Large intestine (tissue), 3 donors: ENCODE measurements at regions not wholly inside any gene's neighbourhood (a gene's known extent, or its start where the extent isn't known, plus 50 kb on each side); places are given as distances from the start of the nearest gene placed in this dataset.
"Not testable (repeated sequence)": the region's sequence is repeated elsewhere in the genome, so short reads cannot be mapped to it uniquely, and the experiment has no call there.

Experiments used
- DNase-seq, 2 donors: peaks; one replicate each; pipeline versions ENCODE4 v3.0.0 to v3.0.0-alpha.2; 2013
- H3K27ac ChIP-seq: one replicate; pipeline ENCODE4 v1.5.1; 2013; ENCODE audit warnings: low read length
- H3K27me3 ChIP-seq: 2 replicates; pipeline ENCODE4 v1.6.1; 2013; ENCODE audit warnings: low read length; ENCODE audit not compliant: control insufficient read depth, insufficient read depth
- H3K36me3 ChIP-seq: 2 replicates; pipeline ENCODE4 v1.6.1; 2013; ENCODE audit warnings: low read length; ENCODE audit not compliant: control insufficient read depth, insufficient read depth
- H3K4me1 ChIP-seq: one replicate; pipeline ENCODE4 v1.6.1; 2013; ENCODE audit warnings: low read length; ENCODE audit not compliant: control insufficient read depth, insufficient read depth
- H3K4me3 ChIP-seq: one replicate; pipeline ENCODE4 v1.5.1; 2013; ENCODE audit warnings: low read length
- H3K9me3 ChIP-seq: one replicate; pipeline ENCODE4 v1.6.1; 2013; ENCODE audit warnings: mild to moderate bottlenecking, low read depth, low read length, moderate library complexity; ENCODE audit not compliant: control insufficient read depth
- WGBS: methylation state at CpG from one replicate; pipeline ENCODE4 v1.1.5; 2013; ENCODE audit warnings: low lambda C conversion rate; ENCODE audit not compliant: insufficient coverage; 5-methylcytosine and 5-hydroxymethylcytosine counted together

DNA sequence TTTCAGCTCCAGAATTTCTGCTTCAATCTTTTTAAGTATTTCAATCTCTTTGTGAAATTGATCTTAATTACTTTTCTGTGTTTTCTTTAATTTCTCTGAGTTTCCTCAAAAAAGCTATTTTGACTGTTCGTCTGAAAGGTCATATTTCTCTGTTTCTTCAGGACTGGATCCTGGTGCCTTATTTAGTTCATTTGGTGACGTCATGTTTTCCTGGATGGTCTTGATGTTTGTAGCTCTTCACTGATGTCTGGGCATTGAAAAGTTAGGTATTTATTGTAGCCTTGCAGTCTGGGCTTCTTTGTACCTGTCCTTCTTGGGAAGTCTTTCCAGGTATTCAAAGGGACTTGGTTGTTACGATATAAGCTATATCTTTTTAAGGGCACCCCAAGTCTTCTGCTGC lies 998.7 kb downstream of the NCAM2 start:
- 88% methylated on average over 1 of the region's 3 CpGs for WGBS
- Histone ChIP-seq H3K27ac (no peak overlapping the region), H3K9me3 (peaks cover 9% of the 10 kb centered on the region), H3K4me3 (no peak overlapping the region), H3K36me3 (no peaks in the 10 kb centered on the region), H3K27me3 (no peaks in the 10 kb centered on the region), H3K4me1 (no peaks in the 10 kb centered on the region)
- no peak for DNase-seq

DNA sequence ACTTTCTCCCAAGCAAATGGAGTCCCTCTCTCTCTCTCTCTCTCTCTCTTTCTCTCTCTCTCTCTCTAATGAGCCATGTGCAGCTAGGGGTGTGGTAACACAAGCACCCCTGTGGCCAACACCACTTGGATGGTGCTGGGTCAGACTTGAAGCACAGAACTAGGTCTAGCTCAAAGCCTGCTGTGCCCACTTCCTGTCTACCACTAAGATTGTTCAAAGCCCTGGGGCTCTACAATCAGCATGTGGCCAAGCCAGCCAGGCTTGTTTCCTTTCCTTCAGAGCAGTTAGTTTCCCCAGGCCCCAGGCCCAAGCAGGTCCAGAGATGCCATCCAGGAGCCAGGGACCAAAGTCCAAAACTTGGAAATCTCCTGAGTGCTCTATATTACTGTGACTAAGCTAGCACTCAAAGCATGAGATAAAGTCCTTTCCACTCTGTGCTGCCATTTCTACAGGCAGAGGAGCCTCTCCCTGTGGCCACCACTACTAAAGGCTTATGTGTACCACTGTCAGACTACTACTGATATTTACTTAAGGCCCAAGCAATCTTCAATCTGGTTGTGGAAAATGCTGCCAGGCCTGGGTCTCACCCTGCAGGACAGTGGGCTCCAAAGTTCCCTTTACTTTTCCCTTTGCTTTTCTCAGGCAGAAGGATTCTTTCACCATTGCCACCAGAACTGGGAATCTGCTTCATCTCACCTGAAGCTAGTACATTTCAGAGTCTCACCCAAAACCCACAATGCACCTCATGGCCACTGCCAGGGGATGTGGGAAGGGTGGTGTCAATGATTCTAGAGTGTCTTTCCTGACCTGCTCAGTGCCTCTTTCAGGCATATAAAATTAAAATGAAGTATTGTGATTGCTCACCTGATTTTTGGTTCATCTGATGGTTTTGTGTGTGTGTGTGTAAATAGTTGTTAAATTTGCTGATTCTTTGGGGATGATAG lies 999.5 kb downstream of the NCAM2 start:
- Histone ChIP-seq H3K27ac (no peak overlapping the region), H3K4me3 (no peak overlapping the region), H3K27me3 (no peaks in the 10 kb centered on the region), H3K36me3 (no peaks in the 10 kb centered on the region), H3K9me3 (peaks cover 9% of the 10 kb centered on the region), H3K4me1 (no peaks in the 10 kb centered on the region)
- DNase-seq: no peak

DNA sequence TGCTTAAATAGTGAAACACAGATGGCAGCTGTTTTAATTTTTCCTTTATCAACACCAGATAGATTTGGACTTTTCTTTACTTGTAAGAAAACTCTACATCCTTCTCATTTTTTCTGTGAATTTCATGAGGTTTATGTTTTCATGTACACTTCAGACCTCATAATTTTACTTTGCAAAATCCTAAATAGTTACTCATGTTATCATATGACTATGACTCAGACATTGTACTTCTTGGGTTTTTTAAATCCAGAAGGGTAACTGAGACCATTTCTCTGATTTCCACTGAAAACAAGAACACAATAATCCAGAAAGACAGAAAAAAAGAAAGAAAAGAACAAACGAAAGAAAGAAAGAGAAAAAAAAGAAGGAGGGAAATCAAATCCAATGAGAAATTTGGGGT lies 1021.6 kb downstream of the NCAM2 start:
- DNase-seq: no peak
- no peak overlapping the region for H3K27ac ChIP-seq
- no peaks in the 10 kb centered on the region for H3K36me3 ChIP-seq
- no peaks in the 10 kb centered on the region for H3K9me3 ChIP-seq
- no peaks in the 10 kb centered on the region for H3K4me1 ChIP-seq
- no peaks in the 10 kb centered on the region for H3K27me3 ChIP-seq
- H3K4me3 ChIP-seq: no peak overlapping the region
- WGBS: 85% methylated on average over 1 of the region's 1 CpG

DNA sequence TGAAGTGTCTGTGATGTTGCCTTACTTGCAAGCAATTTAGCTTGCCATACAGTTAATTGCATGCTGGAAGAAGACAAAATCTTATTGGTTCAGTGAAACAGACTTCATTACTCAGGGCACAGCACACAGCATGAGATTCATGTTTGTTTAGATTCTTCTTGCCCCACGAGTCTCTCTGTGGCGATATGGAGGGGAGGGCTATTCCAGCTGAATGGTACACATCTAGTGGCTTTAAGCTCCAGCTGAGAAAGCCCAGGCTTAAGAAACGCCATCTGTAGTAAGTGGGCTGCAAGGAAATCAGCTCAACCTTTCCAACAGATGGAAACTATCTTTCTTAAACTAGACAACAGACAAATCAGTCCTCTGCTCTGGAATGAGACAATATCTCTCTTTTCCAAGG lies 1022.0 kb downstream of the NCAM2 start:
- WGBS: no CpG with 5 or more reads among the region's 3 CpGs
- no peak overlapping the region for H3K27ac ChIP-seq
- H3K27me3 ChIP-seq: no peaks in the 10 kb centered on the region
- H3K36me3 ChIP-seq: no peaks in the 10 kb centered on the region
- no peak for DNase-seq
- H3K4me3 ChIP-seq: no peak overlapping the region
- no peaks in the 10 kb centered on the region for H3K9me3 ChIP-seq
- H3K4me1 ChIP-seq: no peaks in the 10 kb centered on the region

DNA sequence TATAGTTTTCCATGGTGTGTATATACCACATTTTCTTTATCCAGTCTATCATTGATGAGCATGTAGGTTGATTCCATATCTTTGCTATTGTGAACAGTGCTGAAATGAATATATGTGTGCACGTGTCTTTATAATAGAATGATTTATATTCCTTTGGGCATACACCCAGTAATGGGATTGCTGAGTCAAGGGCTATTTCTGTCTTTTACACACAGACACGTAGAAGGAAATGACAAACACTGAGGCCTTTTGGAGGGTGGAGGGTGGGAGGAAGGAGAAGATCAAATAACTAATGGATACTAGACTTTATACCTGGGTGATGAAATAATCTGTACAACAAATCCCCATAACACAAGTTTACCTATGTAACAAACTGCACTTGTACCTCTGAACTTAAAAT lies 1025.7 kb downstream of the NCAM2 start:
- no CpG with 5 or more reads among the region's 2 CpGs for WGBS
- DNase-seq, H3K27me3 ChIP-seq, H3K27ac ChIP-seq, H3K36me3 ChIP-seq, H3K9me3 ChIP-seq, H3K4me3 ChIP-seq, H3K4me1 ChIP-seq: not testable (repeated sequence)

DNA sequence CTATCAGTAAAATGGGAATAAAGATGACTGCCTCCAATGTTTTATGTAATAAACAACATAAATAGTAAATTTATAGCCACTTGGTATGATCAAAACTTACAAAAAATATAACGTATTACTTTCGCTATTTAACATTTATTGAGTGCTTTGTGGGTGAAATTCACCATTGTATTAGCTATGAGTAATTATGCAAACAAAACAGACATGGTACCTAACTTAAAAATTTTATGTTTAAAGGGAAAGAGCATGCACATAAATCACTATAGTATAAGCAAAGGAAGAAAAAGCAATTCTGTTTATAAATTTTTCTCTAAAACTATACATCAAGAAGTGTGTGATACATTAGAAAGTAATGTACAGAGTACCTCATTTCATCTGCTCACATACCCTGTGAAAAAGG lies 1046.2 kb downstream of the NCAM2 start:
- H3K36me3 ChIP-seq: no peaks in the 10 kb centered on the region
- WGBS: no CpG with 5 or more reads among the region's 2 CpGs
- no peaks in the 10 kb centered on the region for H3K4me1 ChIP-seq
- no peak overlapping the region for H3K27ac ChIP-seq
- no peaks in the 10 kb centered on the region for H3K27me3 ChIP-seq
- H3K9me3 ChIP-seq: no peaks in the 10 kb centered on the region
- H3K4me3 ChIP-seq: no peak overlapping the region
- no peak for DNase-seq

DNA sequence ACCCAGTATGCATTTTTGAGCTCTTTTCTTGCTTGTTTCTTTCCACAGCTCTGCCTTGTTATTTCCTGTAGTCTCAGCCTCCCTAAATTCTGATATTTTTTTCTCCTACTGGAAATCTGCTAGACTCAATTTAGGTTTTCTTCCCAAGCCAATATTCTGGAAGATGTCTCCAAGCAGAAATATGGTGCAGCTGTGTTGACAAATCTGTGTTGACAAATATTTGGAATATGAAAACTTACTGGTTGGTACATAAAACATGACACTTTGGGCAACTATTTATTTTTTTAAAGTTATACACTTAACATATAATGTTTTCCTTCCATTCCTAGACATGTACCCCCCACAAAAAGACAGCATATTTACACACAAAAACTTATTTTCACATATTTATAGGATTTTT lies 1048.4 kb downstream of the NCAM2 start:
- Histone ChIP-seq H3K27me3 (no peaks in the 10 kb centered on the region), H3K4me1 (no peaks in the 10 kb centered on the region)
- no peak for DNase-seq

DNA sequence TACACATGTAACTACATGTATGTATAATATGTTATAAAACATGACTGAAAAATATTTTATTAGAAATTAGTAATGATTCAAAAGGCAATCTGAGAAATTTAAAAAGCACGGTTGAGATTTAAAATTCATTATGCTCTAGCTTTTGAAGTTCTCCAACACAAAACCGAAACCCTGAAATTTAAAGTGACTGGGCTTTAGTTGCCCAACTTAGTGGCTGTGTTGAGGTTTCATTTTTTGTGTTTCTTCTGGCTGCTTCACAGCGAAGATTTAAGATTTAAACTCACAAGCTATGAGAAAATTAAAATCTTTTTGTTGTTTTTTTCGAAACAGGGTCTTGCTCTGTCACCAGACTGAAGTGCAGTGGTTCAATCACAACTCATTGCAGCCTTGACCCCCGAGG lies 1058.7 kb downstream of the NCAM2 start:
- no peaks in the 10 kb centered on the region for H3K4me1 ChIP-seq
- no peaks in the 10 kb centered on the region for H3K36me3 ChIP-seq
- WGBS: 100% methylated on average over 3 of the region's 5 CpGs
- H3K27ac ChIP-seq: no peak overlapping the region
- H3K4me3 ChIP-seq: no peak overlapping the region
- DNase-seq: no peak
- H3K27me3 ChIP-seq: no peaks in the 10 kb centered on the region
- no peaks in the 10 kb centered on the region for H3K9me3 ChIP-seq

More for the DNA sequence above, 1048.4 kb downstream of the NCAM2 start:
- H3K9me3 ChIP-seq: no peaks in the 10 kb centered on the region
- no peak overlapping the region for H3K27ac ChIP-seq
- H3K36me3 ChIP-seq: no peaks in the 10 kb centered on the region
- no peak overlapping the region for H3K4me3 ChIP-seq

DNA sequence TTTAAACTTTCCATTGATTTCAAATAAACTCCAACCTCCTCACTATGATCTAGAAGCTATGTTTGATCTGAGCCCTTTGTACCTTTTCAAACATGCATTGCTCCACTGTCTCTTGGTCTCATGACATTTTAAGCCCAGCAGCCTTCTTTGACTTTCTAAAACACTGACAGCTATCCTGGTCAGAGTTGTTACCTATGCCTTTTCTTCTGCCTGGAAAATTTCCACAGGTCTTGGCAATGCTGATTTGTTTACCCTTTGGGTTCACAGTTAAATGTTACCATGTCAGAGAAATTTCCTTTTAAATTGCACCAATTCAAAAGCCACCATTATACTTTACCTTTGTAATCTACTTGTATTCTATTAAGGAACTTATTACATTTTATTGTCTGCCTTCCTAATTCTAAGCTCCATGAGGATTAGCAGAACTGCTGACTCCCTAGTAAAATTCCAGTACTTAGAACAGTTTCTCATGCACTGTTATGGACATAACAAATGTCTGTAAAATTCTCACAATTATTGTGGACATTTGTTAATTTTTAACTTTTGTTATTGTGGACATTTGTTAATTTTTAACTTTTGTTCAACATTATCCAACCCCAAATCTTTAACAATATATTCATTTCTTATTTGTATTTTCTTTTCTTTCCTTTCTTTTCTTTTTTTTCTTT lies 1064.4 kb downstream of the NCAM2 start:
- no peak overlapping the region for H3K27ac ChIP-seq
- no peaks in the 10 kb centered on the region for H3K9me3 ChIP-seq
- no peaks in the 10 kb centered on the region for H3K36me3 ChIP-seq
- H3K27me3 ChIP-seq: no peaks in the 10 kb centered on the region
- DNase-seq: peak in 1 of 2 donors; percentile 17
- no peaks in the 10 kb centered on the region for H3K4me1 ChIP-seq
- no peak overlapping the region for H3K4me3 ChIP-seq

DNA sequence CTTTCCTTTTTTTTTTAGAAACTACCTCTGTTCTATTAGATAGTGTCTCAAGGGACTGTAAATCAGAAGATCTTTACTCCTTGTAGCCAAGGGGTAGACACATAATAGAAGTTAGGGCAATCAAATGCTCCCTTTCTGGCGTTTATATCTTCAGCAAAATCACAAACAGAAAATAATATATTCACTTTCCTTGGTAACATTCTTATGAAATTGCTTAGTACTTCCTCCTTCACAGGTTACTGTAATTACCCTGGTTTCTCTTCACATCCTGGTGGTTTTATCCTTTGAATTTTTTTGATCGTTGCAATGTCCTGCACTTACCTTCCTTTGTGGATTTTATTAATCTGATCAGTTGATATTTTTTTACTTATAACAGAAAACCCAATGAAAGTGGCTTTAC lies 1064.9 kb downstream of the NCAM2 start:
- Histone ChIP-seq H3K27ac (no peak overlapping the region), H3K4me1 (no peaks in the 10 kb centered on the region), H3K4me3 (no peak overlapping the region), H3K27me3 (no peaks in the 10 kb centered on the region), H3K9me3 (no peaks in the 10 kb centered on the region), H3K36me3 (no peaks in the 10 kb centered on the region)
- DNase-seq: no peak
- WGBS: 78% methylated on average over 1 of the region's 2 CpGs

DNA sequence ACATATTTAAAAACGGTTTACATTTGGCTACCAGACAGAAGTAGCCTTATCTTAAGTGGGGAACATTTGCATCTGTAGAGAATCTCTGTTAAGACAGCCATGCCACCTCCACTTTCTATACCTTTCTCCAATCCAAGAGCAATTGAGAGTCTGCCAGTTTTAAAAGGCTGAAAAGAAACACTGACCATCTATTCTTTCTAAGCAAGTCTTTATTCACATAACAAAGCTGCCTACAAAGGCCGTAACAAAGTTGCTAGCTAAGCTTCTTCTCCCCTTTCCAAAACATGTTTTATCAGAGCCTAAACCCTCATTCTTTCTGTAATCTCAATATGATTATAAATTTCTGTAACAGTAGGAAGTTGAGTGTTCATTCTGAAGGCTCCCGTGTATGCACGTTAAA lies 1078.3 kb downstream of the NCAM2 start:
- no peaks in the 10 kb centered on the region for H3K9me3 ChIP-seq
- no peak for DNase-seq
- H3K4me3 ChIP-seq: no peak overlapping the region
- no peak overlapping the region for H3K27ac ChIP-seq
- H3K36me3 ChIP-seq: no peaks in the 10 kb centered on the region
- no peaks in the 10 kb centered on the region for H3K27me3 ChIP-seq
- 50% methylated on average over 2 of the region's 4 CpGs for WGBS
- H3K4me1 ChIP-seq: no peaks in the 10 kb centered on the region
